ENCODE measurements at regions not wholly inside any gene's neighbourhood (a gene's known extent, or its start where the extent isn't known, plus 50 kb on each side); places are given as distances from the start of the nearest gene placed in this dataset.

GRCh38 chr3:144499001-144499930 is 527.6 kb downstream of the DIPK2A start:
- TF ChIP-seq CREB1 (CRISPR knock-in tag; IDR thresholded peaks at IDR 0.05; ENCODE audit: low read depth) (no peak), STAT1 (IDR thresholded peaks at IDR 0.05; ENCODE audit: unreplicated experiment) (no peak), EZH2phosphoT487 (IDR thresholded peaks at IDR 0.05; ENCODE audit: unreplicated experiment) (no peak), JUNB (IDR thresholded peaks at IDR 0.05; ENCODE audit: unreplicated experiment) (no peak), CTCF (conservative IDR thresholded peaks at IDR 0.05; ENCODE audit: low read depth in 2 of 2) (no peak), ZNF114 (CRISPR knock-in tag; IDR thresholded peaks at IDR 0.05) (no peak), EZH2 (IDR thresholded peaks at IDR 0.05; ENCODE audit: low read depth, unreplicated experiment) (no peak), REST (IDR thresholded peaks at IDR 0.05; ENCODE audit: unreplicated experiment) (no peak), ETS1 (IDR thresholded peaks at IDR 0.05) (no peak)
- H3K4me3 Mint-ChIP-seq, result no peak overlapping the region
- H3K4me1 Mint-ChIP-seq, result peaks cover 20% of the 10 kb centered on the region
- no peak overlapping the region for H2AFZ ChIP-seq
- peaks cover 7% of the 10 kb centered on the region; the same call in 1 of the 2 replicates for H3K9me2 ChIP-seq (ENCODE audit: insufficient read depth)
- no peaks in the 10 kb centered on the region for H3F3A ChIP-seq (replicated peaks; ENCODE audit: low read depth)
- H3K4me2 ChIP-seq, result no peak overlapping the region
- H3K27ac ChIP-seq (ENCODE audit: low read depth), result no peak overlapping the region
- no peaks in the 10 kb centered on the region; the same call in 2 of the 3 replicates for H3K36me3 Mint-ChIP-seq (ENCODE audit: low read depth)
- ATAC-seq (no peak), DNase-seq (ENCODE audit: low spot score) (no peak)
- no peaks in the 10 kb centered on the region for H3K27me3 ChIP-seq (ENCODE audit: insufficient read depth)
- H3K4me1 ChIP-seq (ENCODE audit: insufficient read depth), result no peaks in the 10 kb centered on the region
- H3K27me3 Mint-ChIP-seq (ENCODE audit: insufficient read depth, low read depth, poor library complexity), result peaks cover 5% of the 10 kb centered on the region
- no peaks in the 10 kb centered on the region for H3K36me3 ChIP-seq (ENCODE audit: insufficient read depth)
- H3K9me3 Mint-ChIP-seq, result no peaks in the 10 kb centered on the region
- no peak overlapping the region for H3K27ac Mint-ChIP-seq
- no peaks in the 10 kb centered on the region for H4K20me1 ChIP-seq (replicated peaks; ENCODE audit: insufficient read depth)
- H3K4me3 ChIP-seq, result no peak overlapping the region
- no peaks in the 10 kb centered on the region for H3K79me2 ChIP-seq (replicated peaks; ENCODE audit: insufficient read depth)
